Stimulated activated CD4-positive, alpha-beta T cell treated with anti-CD3 and anti-CD28 coated beads, Interleukin-15, amount 100 ng/mL, for 48 hours (primary cell): ENCODE measurements at regions not wholly inside any gene's neighbourhood (a gene's known extent, or its start where the extent isn't known, plus 50 kb on each side); places are given as distances from the start of the nearest gene placed in this dataset.

ENCODE experiments used
- DNase-seq, 2 donors: peaks; one replicate each; pipeline ENCODE4 v3.0.0-alpha.2; 2020; ENCODE audit warnings: low read depth in 2 of 2

GRCh38 chr5:2032432-2032831 is 149.7 kb upstream of the IRX4 start:
- no peak for DNase-seq

DNA sequence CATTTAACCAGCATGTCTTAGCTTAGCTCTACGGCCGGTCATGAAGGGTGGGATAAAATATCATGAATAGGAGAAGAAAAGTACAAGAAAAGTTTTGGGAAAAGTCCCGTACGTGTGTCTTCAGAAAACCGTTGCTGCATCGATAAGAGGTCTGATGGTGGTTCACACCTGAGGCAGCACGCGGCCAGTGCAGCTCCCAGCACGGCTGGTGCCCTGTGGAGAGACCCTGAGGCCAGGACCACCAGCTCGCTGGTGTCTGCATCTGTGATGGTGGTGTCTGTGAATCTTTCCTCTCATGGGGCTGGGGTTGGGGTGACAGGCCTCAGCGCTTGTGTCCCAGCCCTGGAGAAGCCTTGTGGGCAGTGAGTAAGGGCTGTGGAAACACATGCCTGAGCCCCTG is 148.9 kb upstream of the IRX4 start:
- no peak for DNase-seq

GRCh38 chr5:2030131-2030530 is 147.4 kb upstream of the IRX4 start:
- no peak for DNase-seq

DNA sequence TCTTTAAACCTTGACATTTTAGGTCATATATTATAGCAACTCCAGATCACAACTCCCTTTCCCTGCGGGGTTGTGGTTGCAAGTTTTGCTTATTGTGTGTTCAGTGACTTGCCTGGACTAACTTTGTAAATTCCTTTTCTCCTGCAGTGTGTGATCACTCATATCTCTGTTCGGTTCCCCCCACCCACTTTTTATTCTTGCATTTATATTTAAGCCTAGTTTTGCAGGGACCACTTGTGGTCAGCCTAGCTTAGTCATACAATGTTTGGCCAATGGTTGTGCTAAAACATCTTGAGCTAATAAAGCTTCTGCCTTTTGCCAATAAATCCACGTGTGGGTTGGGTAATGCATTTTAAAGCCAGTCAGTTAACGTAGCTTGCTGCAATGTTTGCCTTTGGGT is 146.5 kb upstream of the IRX4 start:
- DNase-seq: no peak

DNA sequence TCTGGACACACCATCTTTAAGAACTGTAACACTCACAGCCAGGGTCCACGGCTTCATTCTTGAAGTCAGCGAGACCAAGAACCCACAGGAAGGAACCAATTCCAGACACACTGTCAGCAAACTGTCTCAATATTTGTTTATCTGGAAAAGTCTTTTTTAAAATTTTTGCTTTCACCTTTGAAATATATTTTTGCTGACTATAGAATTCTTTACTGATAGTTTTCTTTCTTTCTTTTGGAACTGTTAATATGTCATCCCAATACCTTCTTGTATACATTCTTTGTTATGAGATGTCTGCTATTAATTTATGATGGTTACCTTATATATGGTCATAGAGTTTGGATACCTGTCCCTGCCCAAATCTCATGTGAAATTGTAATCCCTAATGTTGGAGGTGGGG is 145.1 kb upstream of the IRX4 start:
- DNase-seq: no peak

DNA sequence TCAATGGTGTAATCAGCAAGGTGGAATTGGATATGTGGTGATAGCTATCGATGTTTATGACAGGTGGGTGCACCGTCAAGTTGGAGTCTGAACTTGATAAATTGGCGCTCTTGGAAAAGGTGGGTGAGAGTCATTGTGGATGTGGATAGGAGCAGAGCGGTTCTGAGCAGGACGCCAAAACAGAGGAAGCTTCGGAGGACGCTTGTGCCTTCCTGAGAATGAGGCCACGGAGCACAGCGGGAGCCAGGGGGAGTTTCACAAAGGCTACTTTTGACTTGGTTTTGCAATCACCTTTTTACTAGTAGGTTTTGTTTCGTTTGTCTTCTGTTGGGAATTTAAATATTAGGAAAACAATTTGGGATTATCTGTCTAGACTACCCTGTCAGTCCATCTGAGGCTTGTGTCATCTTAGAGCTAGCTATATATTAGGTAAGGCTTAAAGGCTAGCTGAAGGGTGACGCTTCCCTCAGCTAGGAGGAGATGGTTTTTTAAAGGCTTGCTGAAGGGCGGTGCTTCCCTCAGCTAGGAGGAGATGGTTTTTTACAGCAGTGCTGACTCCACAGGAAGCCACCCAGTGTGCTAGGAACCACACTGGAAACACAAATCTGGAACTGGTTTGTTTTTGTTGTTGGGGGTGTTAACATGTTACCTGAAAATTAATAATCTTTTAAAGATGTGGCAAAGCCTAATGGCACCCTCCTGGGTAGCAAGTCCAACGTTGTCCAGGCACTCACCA is 142.4 kb upstream of the IRX4 start:
- DNase-seq: no peak

- no peak for DNase-seq
These were observed 140.5 kb upstream of the IRX4 start for GRCh38 chr5:2023196-2023595.

DNA sequence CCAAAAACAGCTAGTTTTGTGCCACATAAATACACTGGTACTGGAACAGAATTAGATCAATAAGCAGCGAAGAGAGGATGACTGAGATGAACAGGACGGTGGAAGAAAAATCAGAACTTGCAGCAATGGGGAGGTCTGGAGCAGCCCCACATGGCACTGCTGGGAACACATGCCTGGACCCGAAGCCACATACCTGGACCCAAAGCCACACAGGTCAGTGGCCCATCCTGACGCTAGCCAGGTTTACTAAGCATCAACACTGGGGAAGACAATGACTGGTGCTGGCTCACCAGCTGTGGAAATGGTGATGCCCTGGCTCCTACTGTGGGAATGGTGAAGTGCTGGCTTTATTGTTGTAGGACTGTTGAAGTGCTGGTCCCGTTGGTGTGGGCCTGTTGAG is 139.7 kb upstream of the IRX4 start:
- DNase-seq: no peak

DNA sequence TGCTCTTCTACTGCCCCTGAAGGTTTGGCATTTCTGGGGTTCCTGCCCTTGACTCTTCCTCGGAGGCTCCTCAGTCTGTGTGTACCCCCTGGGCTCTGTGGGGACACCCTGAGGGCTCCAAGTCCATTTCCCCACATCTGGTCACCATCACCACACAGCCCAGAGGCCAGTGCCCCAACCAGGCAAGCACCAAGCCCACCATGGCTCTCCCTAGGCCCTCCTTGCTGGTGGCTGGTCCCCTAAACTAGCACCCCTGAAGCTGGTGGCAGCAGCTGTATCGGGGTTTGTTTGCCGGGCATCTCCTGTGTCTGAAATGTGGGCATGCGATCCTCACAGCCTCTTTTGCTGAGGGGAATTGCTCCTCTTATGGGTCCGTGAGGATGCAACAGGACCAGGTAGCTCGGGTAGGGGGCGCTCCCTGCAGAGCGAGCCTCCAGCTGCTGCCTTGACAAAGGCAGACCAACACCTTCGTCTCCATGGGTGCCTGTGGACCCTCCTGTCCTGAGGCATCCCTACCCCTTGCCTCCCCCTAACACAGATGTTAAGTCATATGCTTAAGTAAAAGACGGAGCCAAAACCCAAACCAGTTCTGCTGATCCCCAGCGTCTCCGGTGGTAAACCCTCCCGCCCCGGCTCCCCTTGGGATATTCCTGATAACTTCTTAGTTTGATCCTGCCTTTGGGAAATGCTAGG is 138.9 kb upstream of the IRX4 start:
- DNase-seq: no peak

DNA sequence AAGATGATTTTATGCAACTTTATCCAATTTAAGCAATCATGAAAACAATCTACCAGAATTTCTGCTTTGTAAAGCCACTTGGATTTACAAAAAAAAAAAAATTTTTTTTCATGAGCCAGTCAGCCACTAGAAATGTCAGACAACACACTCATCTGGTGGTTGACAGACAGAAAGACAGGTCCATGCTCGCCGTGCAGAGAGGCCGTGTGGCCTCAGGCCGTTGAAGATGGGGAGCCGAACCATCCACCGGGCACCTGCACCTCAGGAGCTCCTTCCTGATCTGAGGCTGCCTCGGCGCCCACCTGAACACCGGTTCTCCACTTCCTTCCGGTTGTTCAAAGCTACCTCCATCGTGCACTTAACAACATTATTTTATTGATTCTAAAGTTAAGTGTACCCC is 138.0 kb upstream of the IRX4 start:
- no peak for DNase-seq

DNA sequence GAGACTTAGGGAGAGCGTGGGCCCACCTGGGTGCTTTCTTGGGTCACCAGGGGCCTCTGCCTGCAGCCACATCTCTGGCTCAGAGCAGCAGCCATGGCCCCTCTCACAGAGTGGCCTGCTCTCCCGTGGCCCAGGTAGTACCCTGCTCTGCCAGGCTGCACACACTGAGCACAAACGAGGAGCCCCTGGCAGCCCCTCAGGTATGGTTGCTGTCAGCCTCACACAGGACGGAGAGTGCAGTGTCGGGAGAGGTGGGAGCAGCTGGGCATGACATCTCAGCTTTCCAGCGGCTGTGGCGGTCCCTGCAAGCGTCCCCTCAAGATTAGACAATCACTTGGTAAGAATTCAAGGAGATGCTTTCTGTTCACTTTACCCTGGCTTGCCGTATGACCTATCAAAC is 137.0 kb upstream of the IRX4 start:
- DNase-seq: no peak

DNA sequence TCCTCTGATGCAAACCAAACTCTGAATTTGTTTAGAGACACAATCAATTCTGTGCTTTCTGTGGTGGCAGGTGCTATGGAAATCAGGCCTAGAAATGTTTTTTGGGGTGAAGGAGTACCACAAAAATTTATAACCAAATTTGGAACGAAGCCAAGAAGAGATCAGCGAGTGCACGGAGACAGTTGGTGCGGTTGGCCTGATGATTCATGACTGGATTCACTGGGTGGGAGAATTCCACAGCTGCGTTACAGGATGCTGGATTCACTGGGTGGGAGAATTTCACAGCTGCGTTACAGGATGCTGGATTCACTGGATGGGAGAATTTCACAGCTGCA is 135.6 kb upstream of the IRX4 start:
- DNase-seq: no peak

- DNase-seq: peak in 1 of 2 donors; percentile 14
These were observed 135.0 kb upstream of the IRX4 start for GRCh38 chr5:2017540-2018389.

DNA sequence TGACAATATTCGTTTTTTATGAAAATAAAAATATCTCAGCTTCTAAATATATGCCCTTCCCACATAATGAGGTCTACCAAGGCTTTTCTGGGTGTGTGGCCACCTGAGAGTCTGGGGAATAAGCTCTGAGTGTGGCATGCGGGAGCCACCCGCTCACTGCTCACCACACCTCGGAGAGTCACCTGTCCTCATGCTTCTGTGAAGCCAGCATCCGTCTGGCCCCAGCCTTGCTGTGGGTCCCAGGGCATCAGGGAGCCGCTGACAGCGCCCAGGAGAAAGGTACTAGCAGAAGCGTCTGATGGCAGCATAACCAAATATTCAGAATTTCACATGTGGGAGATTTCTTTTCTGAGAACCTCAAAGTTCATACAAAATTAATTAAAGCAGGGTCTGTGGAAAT is 133.2 kb upstream of the IRX4 start:
- no peak for DNase-seq

DNA sequence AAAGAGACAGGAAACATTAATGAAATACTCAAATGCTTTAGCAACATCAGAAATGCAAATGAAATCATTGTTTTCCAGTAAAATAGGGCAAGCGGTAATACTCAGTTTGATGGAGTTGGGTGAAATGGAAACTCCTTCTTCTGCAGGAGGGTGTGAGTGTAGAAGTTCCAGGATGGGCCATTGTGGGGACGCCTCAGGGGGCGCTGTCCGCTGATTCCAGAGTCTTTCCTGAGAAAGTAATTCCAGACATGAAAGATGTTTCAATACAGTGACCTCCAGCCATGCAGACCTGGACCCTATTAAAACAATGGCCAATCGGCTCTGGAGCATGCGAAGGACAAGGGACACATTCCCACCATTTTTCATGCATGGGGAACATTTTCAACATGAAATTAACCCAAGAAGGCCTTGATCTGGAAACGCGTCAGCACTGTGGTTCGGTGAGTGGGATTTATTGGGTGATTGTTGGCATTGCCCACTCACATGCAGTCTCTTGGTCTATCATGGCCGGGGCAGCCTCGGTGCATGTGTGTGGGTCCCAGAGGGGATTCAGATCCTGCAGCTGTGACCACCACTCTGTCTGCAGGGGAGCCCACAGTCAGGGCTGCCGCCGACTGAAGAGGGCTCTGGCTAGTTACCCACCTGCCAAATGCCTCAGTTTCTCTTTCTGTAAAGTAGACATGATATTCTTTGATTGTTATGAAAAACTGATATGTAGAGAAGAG is 132.6 kb upstream of the IRX4 start:
- DNase-seq: no peak

GRCh38 chr5:2014058-2014610 is 131.4 kb upstream of the IRX4 start:
- no peak for DNase-seq

- DNase-seq: no peak
These were observed 130.8 kb upstream of the IRX4 start for GRCh38 chr5:2013301-2014057.

DNA sequence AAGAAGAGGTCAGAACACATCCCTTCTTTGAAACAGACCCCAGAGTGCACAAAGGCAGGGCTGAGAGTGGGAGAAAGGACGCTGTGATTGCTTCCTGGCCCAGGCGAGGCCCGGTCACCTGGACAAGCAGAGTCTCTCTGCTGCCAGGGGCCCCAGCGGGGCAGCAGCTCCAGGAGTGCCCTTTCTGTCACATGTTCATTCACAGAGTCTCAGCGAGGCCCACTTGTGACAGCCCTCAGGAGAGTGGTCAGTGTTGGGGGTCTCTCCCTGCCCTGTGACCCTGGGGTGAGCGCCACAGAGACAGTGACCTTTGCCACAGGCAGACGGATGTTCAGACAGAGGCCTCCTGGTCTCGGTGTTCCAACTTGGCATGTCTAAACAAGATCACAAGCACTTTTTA is 130.2 kb upstream of the IRX4 start:
- no peak for DNase-seq

DNA sequence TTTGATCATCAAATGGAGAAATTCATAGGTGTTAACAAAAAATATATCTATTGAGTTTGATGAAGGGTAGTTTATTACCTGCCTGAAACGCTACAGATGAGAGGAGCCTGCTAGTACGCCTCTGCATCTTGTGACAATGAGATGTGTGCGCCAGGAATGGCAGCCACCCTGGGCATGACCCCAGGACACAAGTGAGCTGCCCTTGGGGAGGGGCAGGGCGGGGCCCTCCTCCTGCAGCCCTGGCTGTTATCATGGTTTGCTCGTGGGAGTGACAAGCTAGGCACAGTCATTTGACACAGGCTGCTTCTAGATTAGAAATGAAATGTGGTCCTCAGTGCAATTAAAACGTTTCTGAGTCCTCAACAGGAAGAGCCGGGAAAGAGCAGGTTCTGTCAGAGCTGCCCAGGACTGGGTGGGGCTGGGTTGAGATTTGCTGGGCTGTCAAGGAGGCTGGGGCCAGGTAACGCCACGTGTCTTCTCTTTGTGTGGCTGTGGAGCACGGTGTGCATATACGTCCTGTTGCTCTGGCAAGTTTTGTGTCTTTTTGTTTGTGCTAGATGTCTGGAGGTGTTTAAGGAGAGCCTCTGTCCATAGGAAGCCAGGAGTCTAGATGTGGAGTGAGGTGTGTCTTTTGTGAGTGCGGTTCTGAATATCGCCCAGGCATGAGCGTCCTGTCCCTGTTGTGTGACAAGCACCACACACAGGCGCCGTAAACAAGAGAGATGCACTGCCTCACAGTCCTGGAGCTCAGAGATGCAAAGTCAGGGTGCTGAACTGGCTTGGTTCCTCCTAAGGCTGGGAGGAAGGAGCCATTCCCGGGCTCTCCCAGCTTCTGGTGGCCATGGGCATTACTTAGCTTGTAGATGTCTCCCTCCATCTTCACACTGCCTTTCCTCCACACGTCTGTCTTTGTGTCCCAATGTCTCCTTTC is 129.0 kb upstream of the IRX4 start:
- no peak for DNase-seq

GRCh38 chr5:2010940-2011339 is 128.2 kb upstream of the IRX4 start:
- no peak for DNase-seq
